Body of pancreas (tissue), 4 donors: ENCODE measurements at regions not wholly inside any gene's neighbourhood (a gene's known extent, or its start where the extent isn't known, plus 50 kb on each side); places are given as distances from the start of the nearest gene placed in this dataset.

Experiments used
- CTCF ChIP-seq, 7 experiments: fragments of 450-650 bp in 4 of 7; fragments of 200-600 bp in 3 of 7; sonication (generic) in 3 of 7; IDR thresholded peaks; one replicate each; pipeline ENCODE4 v1.5.1; 2016 to 2019; ENCODE audit warnings: antibody characterized with exemption in 7 of 7
- POLR2A ChIP-seq, 3 donors: fragments of 450-650 bp; IDR thresholded peaks; one replicate each; pipeline ENCODE4 v1.6.1; 2016; ENCODE audit warnings: antibody characterized with exemption in 3 of 3, mild to moderate bottlenecking in 2 of 3

DNA sequence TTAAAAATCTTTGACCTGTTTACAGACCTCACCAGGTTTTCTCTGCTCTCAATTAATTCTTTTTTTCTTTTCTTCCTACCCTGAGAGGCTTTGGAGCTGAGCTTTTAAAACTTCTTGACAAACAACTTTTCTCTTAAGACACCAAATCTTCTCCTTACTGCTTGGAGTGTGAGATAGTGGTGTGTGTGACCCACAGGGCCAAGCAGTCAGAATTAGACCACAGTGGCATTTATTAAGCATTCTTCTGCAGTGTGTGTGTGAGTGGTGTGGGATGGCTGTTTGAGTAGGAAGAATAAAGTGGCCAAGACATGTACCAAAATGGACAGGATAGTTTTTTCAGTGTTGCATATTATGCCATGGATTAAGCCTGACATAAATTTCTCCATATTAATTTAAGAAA is 665.1 kb downstream of the RAPGEF2 start:
- TF ChIP-seq POLR2A (IDR thresholded peaks at IDR 0.05) (no peak), CTCF (IDR thresholded peaks at IDR 0.05) (no peak)
